CD14-positive monocyte (primary cell): ENCODE measurements at regions not wholly inside any gene's neighbourhood (a gene's known extent, or its start where the extent isn't known, plus 50 kb on each side); places are given as distances from the start of the nearest gene placed in this dataset.
"Not testable (repeated sequence)": the region's sequence is repeated elsewhere in the genome, so short reads cannot be mapped to it uniquely, and the experiment has no call there.

ENCODE experiments used
- DNase-seq, 3 donors: peaks; one replicate each; pipeline ENCODE4 v3.0.0-alpha.2; 2011 to 2022
- H2AFZ ChIP-seq: 2 replicates; pipeline ENCODE4 v1.6.0; 2012; ENCODE audit warnings: mild to moderate bottlenecking, low read depth, low read length, inconsistent platforms; ENCODE audit not compliant: insufficient read depth, poor library complexity, severe bottlenecking
- H3K27ac ChIP-seq, 2 donors: 1 replicate in 1 of 2; 2 replicates in 1 of 2; pipeline ENCODE4 v1.5.1; 2012 to 2013; ENCODE audit warnings: low read length in 2 of 2, control low read depth in 1 of 2, inconsistent platforms in 1 of 2, low read depth in 1 of 2, mild to moderate bottlenecking in 1 of 2
- H3K27me3 ChIP-seq, 2 donors: one replicate each; pipeline versions ENCODE4 v1.6.0 to v1.6.1; 2011 to 2013; ENCODE audit warnings: low read length in 2 of 2; ENCODE audit not compliant: control insufficient read depth in 2 of 2, insufficient read depth in 2 of 2
- H3K36me3 ChIP-seq, 2 donors: replicated peaks in 1 of 2; 1 replicate in 1 of 2; 2 replicates in 1 of 2; pipeline versions ENCODE4 v1.5.1 to v1.6.1; 2012 to 2013; ENCODE audit warnings: low read length in 2 of 2, control low read depth in 1 of 2, inconsistent platforms in 1 of 2, mild to moderate bottlenecking in 1 of 2; ENCODE audit not compliant: insufficient read depth in 2 of 2, control insufficient read depth in 1 of 2
- H3K4me1 ChIP-seq, 2 donors: 1 replicate in 1 of 2; 2 replicates in 1 of 2; pipeline versions ENCODE4 v1.5.1 to v1.6.1; 2012 to 2013; ENCODE audit warnings: low read length in 2 of 2, control low read depth in 1 of 2, inconsistent platforms in 1 of 2, mild to moderate bottlenecking in 1 of 2, moderate library complexity in 1 of 2; ENCODE audit not compliant: insufficient read depth in 2 of 2, control insufficient read depth in 1 of 2
- H3K4me2 ChIP-seq: replicated peaks from 2 replicates; pipeline ENCODE3; 2012; ENCODE audit warnings: low read length, moderate library complexity, mild to moderate bottlenecking; ENCODE audit not compliant: poor library complexity, severe bottlenecking; ENCODE audit errors: extremely low read depth
- H3K4me3 ChIP-seq, 3 experiments: fragments of 200-600 bp in 1 of 3; sonication (generic) in 1 of 3; replicated peaks in 1 of 3; 1 replicate in 2 of 3; 2 replicates in 1 of 3; pipeline ENCODE4 v1.5.1; 2011 to 2013; ENCODE audit warnings: low read length in 3 of 3, mild to moderate bottlenecking in 3 of 3, control low read depth in 2 of 3, low read depth in 2 of 3, inconsistent platforms in 1 of 3, moderate library complexity in 1 of 3
- H3K79me2 ChIP-seq: 2 replicates; pipeline ENCODE4 v1.6.0; 2012; ENCODE audit warnings: mild to moderate bottlenecking, control low read depth, inconsistent platforms, low read length, moderate library complexity; ENCODE audit not compliant: insufficient read depth
- H3K9ac ChIP-seq: 2 replicates; pipeline ENCODE4 v1.6.0; 2017; ENCODE audit warnings: low read length, mild to moderate bottlenecking; ENCODE audit not compliant: insufficient read depth, poor library complexity, severe bottlenecking
- H3K9me3 ChIP-seq, 2 donors: replicated peaks in 1 of 2; 1 replicate in 1 of 2; 2 replicates in 1 of 2; pipeline versions ENCODE4 v1.5.1 to v1.6.1; 2012 to 2013; ENCODE audit warnings: low read length in 2 of 2, control low read depth in 1 of 2; ENCODE audit not compliant: control insufficient read depth in 1 of 2, insufficient read depth in 1 of 2
- H4K20me1 ChIP-seq: 2 replicates; pipeline ENCODE4 v1.6.0; 2012; ENCODE audit warnings: mild to moderate bottlenecking, low read length, control low read depth, moderate library complexity; ENCODE audit not compliant: insufficient read depth
- H3K27ac Mint-ChIP-seq, 7 donors: one replicate each; pipeline ENCODE4 v1.8.0; 2020; ENCODE audit warnings: mild to moderate bottlenecking in 7 of 7, mixed read lengths in 7 of 7, moderate library complexity in 6 of 7, inconsistent platforms in 2 of 7
- H3K27me3 Mint-ChIP-seq, 3 donors: one replicate each; pipeline ENCODE4 v1.8.0; 2021 to 2022; ENCODE audit warnings: low read depth in 3 of 3, mild to moderate bottlenecking in 3 of 3, mixed read lengths in 3 of 3, moderate library complexity in 3 of 3, inconsistent platforms in 1 of 3
- H3K36me3 Mint-ChIP-seq, 2 donors: one replicate each; pipeline ENCODE4 v1.8.0; 2020; ENCODE audit warnings: mixed read lengths in 2 of 2, inconsistent platforms in 1 of 2, mild to moderate bottlenecking in 1 of 2
- H3K4me1 Mint-ChIP-seq: one replicate; pipeline ENCODE4 v1.8.0; 2020; ENCODE audit warnings: mild to moderate bottlenecking, mixed read lengths
- H3K4me3 Mint-ChIP-seq, 2 donors: one replicate each; pipeline ENCODE4 v1.8.0; 2020; ENCODE audit warnings: mild to moderate bottlenecking in 2 of 2, mixed read lengths in 2 of 2, moderate library complexity in 1 of 2
- H3K9me3 Mint-ChIP-seq, 7 donors: one replicate each; pipeline ENCODE4 v1.8.0; 2020 to 2022; ENCODE audit warnings: mixed read lengths in 7 of 7, mild to moderate bottlenecking in 6 of 7, moderate library complexity in 6 of 7, inconsistent platforms in 2 of 7
- CTCF ChIP-seq: fragments of 200-600 bp; IDR thresholded peaks from one replicate; pipeline ENCODE4 v1.8.0; 2022; ENCODE audit warnings: antibody characterized with exemption, mild to moderate bottlenecking
- WGBS: methylation state at CpG from one replicate; pipeline ENCODE4 v1.1.5; 2013; ENCODE audit warnings: missing lambda C conversion rate; ENCODE audit not compliant: insufficient coverage; 5-methylcytosine and 5-hydroxymethylcytosine counted together
- intact Hi-C, 2 donors: fragments of 100-400 bp; cut with micrococcal nuclease; formaldehyde crosslinking; loops; one replicate each; pipeline versions ENCODE4 v1.15.0 to v1.15.1; 2023

- no peak for DNase-seq
- H3K9me3 ChIP-seq: no peaks in the 10 kb centered on the region
- no peaks in the 10 kb centered on the region for H3K79me2 ChIP-seq
- H3K27me3 ChIP-seq: peaks cover 0 to 3% of the 10 kb centered on the region in 2 donors
- intact Hi-C loops: no loop called here
- no peak overlapping the region for H3K4me3 ChIP-seq
- H4K20me1 ChIP-seq: no peaks in the 10 kb centered on the region
- peaks cover 23 to 30% of the 10 kb centered on the region in 2 donors for H3K4me1 ChIP-seq
- Mint-ChIP-seq H3K27me3 (peaks cover 9 to 14% (median 9%) of the 10 kb centered on the region in 3 donors), H3K9me3 (peaks cover 0 to 3% (median 0%) of the 10 kb centered on the region in 7 donors), H3K36me3 (no peaks in the 10 kb centered on the region), H3K4me1 (peaks cover 32% of the 10 kb centered on the region), H3K27ac (no peak overlapping the region), H3K4me3 (no peak overlapping the region)
- no peak overlapping the region for H3K4me2 ChIP-seq
- H3K36me3 ChIP-seq: no peaks in the 10 kb centered on the region
- H3K27ac ChIP-seq: no peak overlapping the region
- TF ChIP-seq CTCF: no peak
- WGBS: 100% methylated on average over 1 of the region's 1 CpG
- H3K9ac ChIP-seq: no peak overlapping the region
- no peak overlapping the region for H2AFZ ChIP-seq
Observed at GRCh38 chr6:33513213-33513612, 58.8 kb downstream of the ZBTB9 start.

GRCh38 chr6:33516726-33517125 lies 62.4 kb downstream of the ZBTB9 start:
- Histone ChIP-seq H3K9me3 (no peaks in the 10 kb centered on the region), H4K20me1 (no peaks in the 10 kb centered on the region), H3K27me3 (peaks cover 0 to 3% of the 10 kb centered on the region in 2 donors), H3K4me1 (peaks cover 9 to 10% of the 10 kb centered on the region in 2 donors), H3K36me3 (no peaks in the 10 kb centered on the region), H3K79me2 (no peaks in the 10 kb centered on the region), H3K9ac (no peak overlapping the region), H3K4me2 (no peak overlapping the region), H3K4me3 (no peak overlapping the region), H3K27ac (no peak overlapping the region), H2AFZ (no peak overlapping the region)
- intact Hi-C loops: no loop called here
- no peak overlapping the region for H3K27ac Mint-ChIP-seq
- no peak for DNase-seq
- no peak overlapping the region for H3K4me3 Mint-ChIP-seq
- 63% methylated on average over 4 of the region's 4 CpGs for WGBS
- H3K4me1 Mint-ChIP-seq: peaks cover 15% of the 10 kb centered on the region
- peaks cover 0 to 4% (median 0%) of the 10 kb centered on the region in 7 donors for H3K9me3 Mint-ChIP-seq
- no peak for TF ChIP-seq CTCF
- peaks cover 9 to 17% (median 9%) of the 10 kb centered on the region in 3 donors for H3K27me3 Mint-ChIP-seq
- no peaks in the 10 kb centered on the region for H3K36me3 Mint-ChIP-seq

- intact Hi-C loops, H2AFZ ChIP-seq, H3K27ac ChIP-seq, H3K27me3 ChIP-seq, H4K20me1 ChIP-seq, H3K4me1 Mint-ChIP-seq, H3K4me3 Mint-ChIP-seq, H3K79me2 ChIP-seq, H3K36me3 Mint-ChIP-seq, H3K9ac ChIP-seq, H3K36me3 ChIP-seq, DNase-seq, H3K9me3 ChIP-seq, H3K4me1 ChIP-seq, H3K4me2 ChIP-seq, H3K9me3 Mint-ChIP-seq, H3K27ac Mint-ChIP-seq, H3K4me3 ChIP-seq: not testable (repeated sequence)
- H3K27me3 Mint-ChIP-seq: peaks cover 0 to 11% (median 1%) of the 10 kb centered on the region in 3 donors
- 90% methylated on average over 4 of the region's 10 CpGs for WGBS
Observed at GRCh38 chr6:33520636-33521488, 59.2 kb downstream of the BAK1 start.
